B cell (primary cell): ENCODE measurements at regions not wholly inside any gene's neighbourhood (a gene's known extent, or its start where the extent isn't known, plus 50 kb on each side); places are given as distances from the start of the nearest gene placed in this dataset.

ENCODE experiments used
- ATAC-seq: fragments of 200-7000 bp; cut with Tn5 transposase; one replicate; pipeline ENCODE4 v1.10.0; 2021; ENCODE audit warnings: low read depth, mild to moderate bottlenecking, moderate number of reproducible peaks, moderate library complexity
- CTCF ChIA-PET: fragments of 350-600 bp; sonication (Branson Sonifier 250); formaldehyde crosslinking; loops from one replicate; lab custom pipeline; 2021; ENCODE audit warnings: antibody characterized with exemption, inconsistent platforms; lab: Charles Lee
- POLR2A ChIA-PET: fragments of 350-600 bp; sonication (Branson Sonifier 250); formaldehyde crosslinking; loops from one replicate; lab custom pipeline; 2021; ENCODE audit warnings: antibody characterized with exemption; lab: Charles Lee
- DNase-seq: peaks from one replicate; pipeline ENCODE4 v3.0.0; 2013
- H2AFZ ChIP-seq: 2 replicates; pipeline ENCODE4 v1.6.1; 2012; ENCODE audit warnings: mild to moderate bottlenecking, low read depth, low read length; ENCODE audit not compliant: insufficient read depth, poor library complexity, severe bottlenecking
- H3K27ac ChIP-seq, 2 donors: 1 replicate in 1 of 2; 2 replicates in 1 of 2; pipeline ENCODE4 v1.5.1; 2012 to 2013; ENCODE audit warnings: low read length in 2 of 2, mild to moderate bottlenecking in 2 of 2, moderate library complexity in 1 of 2
- H3K27me3 ChIP-seq, 4 experiments: fragments of 200-600 bp in 1 of 4; sonication (generic) in 1 of 4; replicated peaks in 1 of 4; 1 replicate in 2 of 4; 2 replicates in 2 of 4; pipeline versions ENCODE4 v1.6.1 to v1.7.0; 2013 to 2016; ENCODE audit warnings: low read length in 3 of 4, mild to moderate bottlenecking in 2 of 4, mixed read lengths in 1 of 4, moderate library complexity in 1 of 4; ENCODE audit not compliant: insufficient read depth in 4 of 4, control insufficient read depth in 3 of 4; ENCODE audit errors: control extremely low read depth in 1 of 4
- H3K36me3 ChIP-seq, 2 experiments: replicated peaks in 1 of 2; 1 replicate in 1 of 2; 2 replicates in 1 of 2; pipeline versions ENCODE4 v1.6.1 to v1.7.1; 2013; ENCODE audit warnings: low read length in 1 of 2; ENCODE audit not compliant: insufficient read depth in 2 of 2, control insufficient read depth in 1 of 2; ENCODE audit errors: control extremely low read depth in 1 of 2, extremely low read depth in 1 of 2
- H3K4me1 ChIP-seq, 2 donors: fragments of 200-600 bp in 1 of 2; sonication (generic) in 1 of 2; 1 replicate in 1 of 2; 2 replicates in 1 of 2; pipeline versions ENCODE4 v1.5.1 to v1.6.1; 2013 to 2017; ENCODE audit warnings: low read length in 2 of 2; ENCODE audit not compliant: control insufficient read depth in 2 of 2, insufficient read depth in 2 of 2
- H3K4me2 ChIP-seq: replicated peaks from 2 replicates; pipeline ENCODE3; 2012; ENCODE audit warnings: mild to moderate bottlenecking, low read depth, low read length; ENCODE audit not compliant: poor library complexity, severe bottlenecking
- H3K4me3 ChIP-seq, 5 experiments: fragments of 200-600 bp in 1 of 5; sonication (generic) in 1 of 5; 1 replicate in 3 of 5; 2 replicates in 2 of 5; pipeline versions ENCODE4 v1.5.1 to v1.7.0; 2011 to 2016; ENCODE audit warnings: low read length in 4 of 5, mild to moderate bottlenecking in 4 of 5, low read depth in 2 of 5, control low read depth in 1 of 5, moderate library complexity in 1 of 5; ENCODE audit not compliant: insufficient read depth in 1 of 5; ENCODE audit errors: control extremely low read depth in 1 of 5, extremely low read depth in 1 of 5
- H3K79me2 ChIP-seq: fragments of 200-600 bp; sonication (generic); one replicate; pipeline ENCODE4 v1.6.0; 2016; ENCODE audit warnings: low read length; ENCODE audit not compliant: control insufficient read depth, insufficient read depth
- H3K9ac ChIP-seq: fragments of 200-600 bp; sonication (generic); 2 replicates; pipeline ENCODE4 v1.6.1; 2017; ENCODE audit warnings: mild to moderate bottlenecking, low read length, moderate library complexity
- H3K9me3 ChIP-seq, 3 donors: one replicate each; pipeline versions ENCODE4 v1.6.1 to v1.7.1; 2013; ENCODE audit warnings: low read length in 2 of 3; ENCODE audit not compliant: control insufficient read depth in 2 of 3, insufficient read depth in 1 of 3; ENCODE audit errors: control extremely low read depth in 1 of 3
- H4K20me1 ChIP-seq: 2 replicates; pipeline ENCODE4 v1.6.0; 2012; ENCODE audit warnings: mild to moderate bottlenecking, low read length; ENCODE audit not compliant: insufficient read depth, control insufficient read depth, poor library complexity, severe bottlenecking
- H3K27ac Mint-ChIP-seq: one replicate; pipeline ENCODE4 v1.8.0; 2021; ENCODE audit warnings: mixed read lengths
- H3K27me3 Mint-ChIP-seq: one replicate; pipeline ENCODE4 v1.8.0; 2021; ENCODE audit warnings: mixed read lengths
- H3K4me1 Mint-ChIP-seq: one replicate; pipeline ENCODE4 v1.8.0; 2021; ENCODE audit warnings: mixed read lengths
- H3K4me3 Mint-ChIP-seq: one replicate; pipeline ENCODE4 v1.8.0; 2021; ENCODE audit warnings: mixed read lengths
- H3K9me3 Mint-ChIP-seq: one replicate; pipeline ENCODE4 v1.8.0; 2022; ENCODE audit warnings: mixed read lengths; ENCODE audit not compliant: insufficient read depth
- EZH2 ChIP-seq: IDR thresholded peaks from 2 replicates; pipeline ENCODE4 v1.6.1; 2012; ENCODE audit warnings: borderline replicate concordance, low read depth, mild to moderate bottlenecking, moderate library complexity, low read length; ENCODE audit not compliant: insufficient read depth, poor library complexity, severe bottlenecking
- WGBS: methylation state at CpG from one replicate; pipeline ENCODE4 v1.1.5; 2013; ENCODE audit warnings: missing lambda C conversion rate; ENCODE audit not compliant: insufficient coverage; 5-methylcytosine and 5-hydroxymethylcytosine counted together
- intact Hi-C: fragments of 100-400 bp; cut with micrococcal nuclease; formaldehyde crosslinking; loops from one replicate; pipeline ENCODE4 v1.10.0; 2022
- TF ChIP-seq, protein P1 (sequence below): fragments of 200-600 bp; IDR thresholded peaks from one replicate; pipeline ENCODE4 v1.8.0; 2022; ENCODE audit warnings: antibody characterized with exemption, mild to moderate bottlenecking

DNA sequence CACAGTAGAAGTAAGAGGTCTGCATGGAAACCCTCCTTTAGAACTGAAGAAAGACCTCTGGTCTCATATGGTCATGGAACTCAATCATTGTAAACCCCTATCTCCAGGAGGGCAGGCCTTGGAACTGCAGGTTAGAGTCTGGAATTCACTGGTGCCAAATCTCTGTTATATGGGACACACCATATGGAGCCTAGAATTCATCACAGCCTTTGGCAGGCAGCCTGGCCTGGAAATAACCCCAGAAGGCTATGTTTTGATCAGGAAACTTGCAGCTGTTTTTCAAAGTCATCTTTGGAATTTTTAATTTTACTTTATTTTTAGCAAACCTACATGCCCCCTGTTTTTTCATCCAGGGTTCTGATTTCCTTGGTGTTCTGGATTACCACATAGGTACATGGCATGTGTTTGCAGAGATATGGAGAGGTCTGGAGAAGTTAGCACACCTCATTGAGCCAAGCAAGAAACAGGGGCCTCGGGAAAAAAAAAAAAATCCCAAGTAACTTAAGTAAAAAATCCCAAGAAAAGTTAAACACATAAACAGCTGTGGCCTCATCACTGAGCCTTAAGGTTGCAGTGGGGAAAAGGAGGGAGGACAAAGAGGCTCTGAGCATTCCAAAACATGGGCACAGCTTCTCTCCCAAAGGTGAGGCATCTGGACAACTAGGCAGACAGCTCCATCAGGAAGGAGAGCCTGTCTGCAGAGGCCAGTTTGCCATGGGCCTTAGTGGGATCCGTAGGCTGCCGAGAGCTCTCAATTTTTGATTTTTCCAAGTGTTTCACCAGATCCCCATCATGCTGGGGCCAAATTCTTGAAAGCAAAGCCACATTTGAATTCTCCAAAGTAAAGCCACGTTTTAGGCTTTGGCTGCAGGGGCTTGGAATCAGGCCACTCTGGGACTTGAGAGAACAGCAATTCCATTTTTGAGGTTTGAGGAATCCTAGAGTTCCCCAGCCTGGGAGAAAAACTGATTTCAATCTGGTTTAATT, 339.6 kb upstream of the TBX3 start:
- ChIA-PET CTCF (no interaction called here), POLR2A (no interaction called here)
- TF ChIP-seq EZH2: no peak
- TF ChIP-seq, protein P1, sequence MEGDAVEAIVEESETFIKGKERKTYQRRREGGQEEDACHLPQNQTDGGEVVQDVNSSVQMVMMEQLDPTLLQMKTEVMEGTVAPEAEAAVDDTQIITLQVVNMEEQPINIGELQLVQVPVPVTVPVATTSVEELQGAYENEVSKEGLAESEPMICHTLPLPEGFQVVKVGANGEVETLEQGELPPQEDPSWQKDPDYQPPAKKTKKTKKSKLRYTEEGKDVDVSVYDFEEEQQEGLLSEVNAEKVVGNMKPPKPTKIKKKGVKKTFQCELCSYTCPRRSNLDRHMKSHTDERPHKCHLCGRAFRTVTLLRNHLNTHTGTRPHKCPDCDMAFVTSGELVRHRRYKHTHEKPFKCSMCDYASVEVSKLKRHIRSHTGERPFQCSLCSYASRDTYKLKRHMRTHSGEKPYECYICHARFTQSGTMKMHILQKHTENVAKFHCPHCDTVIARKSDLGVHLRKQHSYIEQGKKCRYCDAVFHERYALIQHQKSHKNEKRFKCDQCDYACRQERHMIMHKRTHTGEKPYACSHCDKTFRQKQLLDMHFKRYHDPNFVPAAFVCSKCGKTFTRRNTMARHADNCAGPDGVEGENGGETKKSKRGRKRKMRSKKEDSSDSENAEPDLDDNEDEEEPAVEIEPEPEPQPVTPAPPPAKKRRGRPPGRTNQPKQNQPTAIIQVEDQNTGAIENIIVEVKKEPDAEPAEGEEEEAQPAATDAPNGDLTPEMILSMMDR: no peak
- no peaks in the 10 kb centered on the region for H4K20me1 ChIP-seq
- intact Hi-C loops: no loop called here
- Mint-ChIP-seq H3K9me3 (peaks cover 8% of the 10 kb centered on the region), H3K4me3 (no peak overlapping the region), H3K27ac (no peak overlapping the region), H3K4me1 (no peaks in the 10 kb centered on the region), H3K27me3 (no peaks in the 10 kb centered on the region)
- H2AFZ ChIP-seq: no peak overlapping the region
- no peak for ATAC-seq
- no peak overlapping the region for H3K4me3 ChIP-seq
- 96% methylated on average over 2 of the region's 4 CpGs for WGBS
- H3K4me1 ChIP-seq: no peaks in the 10 kb centered on the region
- no peak overlapping the region for H3K9ac ChIP-seq
- H3K27me3 ChIP-seq: no peaks in the 10 kb centered on the region
- H3K36me3 ChIP-seq: no peaks in the 10 kb centered on the region
- DNase-seq: no peak
- no peaks in the 10 kb centered on the region for H3K79me2 ChIP-seq
- H3K27ac ChIP-seq: no peak overlapping the region
- peaks cover 0 to 9% (median 5%) of the 10 kb centered on the region in 3 donors for H3K9me3 ChIP-seq
- H3K4me2 ChIP-seq: no peak overlapping the region

DNA sequence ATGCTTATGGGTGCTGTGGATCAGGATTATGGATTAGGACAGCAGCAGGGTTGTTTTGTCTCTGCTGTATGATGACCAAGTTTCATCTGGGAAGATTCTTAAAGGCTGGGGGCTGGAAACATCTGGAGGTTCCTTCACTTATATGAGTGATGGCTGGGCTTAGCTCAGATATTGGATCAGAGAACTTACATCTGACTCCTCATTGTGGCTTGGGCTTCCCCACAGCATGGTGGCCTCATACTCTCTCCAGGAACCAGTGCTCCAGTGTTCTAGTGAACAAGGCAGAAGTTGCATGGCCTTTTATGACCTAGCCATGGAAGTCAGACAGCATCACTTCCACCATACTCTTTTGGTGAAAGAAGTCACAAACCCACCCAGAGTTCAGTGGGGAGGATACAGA, 336.1 kb upstream of the TBX3 start:
- POLR2A ChIA-PET: no interaction called here

More for the DNA sequence above, 336.1 kb upstream of the TBX3 start:
- no peak overlapping the region for H3K27ac Mint-ChIP-seq
- H3K27ac ChIP-seq: no peak overlapping the region
- no peak for ATAC-seq
- no peaks in the 10 kb centered on the region for H3K4me1 ChIP-seq
- H2AFZ ChIP-seq: no peak overlapping the region
- no peak overlapping the region for H3K4me3 ChIP-seq
- intact Hi-C loops: no loop called here
- H3K79me2 ChIP-seq: no peaks in the 10 kb centered on the region
- no peaks in the 10 kb centered on the region for H3K4me1 Mint-ChIP-seq
- no peaks in the 10 kb centered on the region for H3K27me3 Mint-ChIP-seq
- TF ChIP-seq, protein P1: no peak
- no peaks in the 10 kb centered on the region for H3K27me3 ChIP-seq
- DNase-seq: no peak
- H3K9me3 ChIP-seq: peaks cover 0 to 7% (median 5%) of the 10 kb centered on the region in 3 donors
- H4K20me1 ChIP-seq: no peaks in the 10 kb centered on the region
- peaks cover 5% of the 10 kb centered on the region for H3K9me3 Mint-ChIP-seq
- H3K36me3 ChIP-seq: no peaks in the 10 kb centered on the region
- no peak overlapping the region for H3K9ac ChIP-seq
- H3K4me3 Mint-ChIP-seq: no peak overlapping the region
- CTCF ChIA-PET: no interaction called here
- H3K4me2 ChIP-seq: no peak overlapping the region
